ENCODE measurements at regions not wholly inside any gene's neighbourhood (a gene's known extent, or its start where the extent isn't known, plus 50 kb on each side); places are given as distances from the start of the nearest gene placed in this dataset.

DNA sequence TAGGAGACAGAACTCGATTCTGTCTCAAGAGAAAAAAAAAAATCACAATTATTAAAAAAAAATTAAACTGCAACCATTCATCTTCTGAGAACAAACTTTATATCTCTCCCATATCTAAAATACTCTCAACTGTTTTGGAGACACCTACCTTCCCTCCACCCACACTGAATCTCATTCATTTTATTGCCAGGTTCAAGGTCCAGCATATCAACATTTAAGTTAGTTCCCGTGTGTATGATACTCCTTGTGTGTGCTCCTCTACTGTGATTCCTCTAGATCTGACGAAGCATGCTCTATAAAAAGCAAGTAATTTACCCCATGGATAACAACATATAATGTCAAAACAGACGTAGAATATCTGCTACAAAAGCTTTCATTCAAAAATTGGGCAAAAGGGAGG is 351.8 kb upstream of the SORCS1 start:
- TF ChIP-seq SP1 (IDR thresholded peaks at IDR 0.05), result no peak
- no peak for TF ChIP-seq TARDBP (IDR thresholded peaks at IDR 0.05)
- no peak for TF ChIP-seq FOXM1 (IDR thresholded peaks at IDR 0.05; ENCODE audit: borderline replicate concordance)
- no peak for TF ChIP-seq FOXK2 (IDR thresholded peaks at IDR 0.05)
- no peak for TF ChIP-seq HDGF (IDR thresholded peaks at IDR 0.05; ENCODE audit: borderline replicate concordance)

Measured in HEK293T (cell line).